ENCODE measurements at regions not wholly inside any gene's neighbourhood (a gene's known extent, or its start where the extent isn't known, plus 50 kb on each side); places are given as distances from the start of the nearest gene placed in this dataset.
"Not testable (repeated sequence)": the region's sequence is repeated elsewhere in the genome, so short reads cannot be mapped to it uniquely, and the experiment has no call there.

- H3K27me3 ChIP-seq (ENCODE audit: low read depth); in situ Hi-C loops (cut with MboI; ENCODE audit: low sequenced_read_pairs); H3K36me3 ChIP-seq (replicated peaks); H3K4me3 ChIP-seq; H3K9me3 ChIP-seq; DNase-seq (ENCODE audit: low spot score in 2 of 2); H3K4me1 ChIP-seq: not testable (repeated sequence)
Observed at GRCh38 chr16:29300541-29301535, 105.7 kb downstream of the NPIPB11 start.

GRCh38 chr16:29300030-29300491, 106.5 kb downstream of the NPIPB11 start:
- H3K9me3 ChIP-seq; H3K4me3 ChIP-seq; H3K27me3 ChIP-seq (ENCODE audit: low read depth); H3K36me3 ChIP-seq (replicated peaks); DNase-seq (ENCODE audit: low spot score in 2 of 2); in situ Hi-C loops (cut with MboI; ENCODE audit: low sequenced_read_pairs); H3K4me1 ChIP-seq: not testable (repeated sequence)

- H3K36me3 ChIP-seq (replicated peaks); H3K4me3 ChIP-seq; DNase-seq (ENCODE audit: low spot score in 2 of 2); H3K27me3 ChIP-seq (ENCODE audit: low read depth); in situ Hi-C loops (cut with MboI; ENCODE audit: low sequenced_read_pairs); H3K4me1 ChIP-seq; H3K9me3 ChIP-seq: not testable (repeated sequence)
Observed at GRCh38 chr16:29298997-29299396, 107.5 kb downstream of the NPIPB11 start.

GRCh38 chr16:29298307-29298706, 108.2 kb downstream of the NPIPB11 start:
- H3K9me3 ChIP-seq; H3K4me1 ChIP-seq; H3K4me3 ChIP-seq; DNase-seq (ENCODE audit: low spot score in 2 of 2); H3K27me3 ChIP-seq (ENCODE audit: low read depth); in situ Hi-C loops (cut with MboI; ENCODE audit: low sequenced_read_pairs); H3K36me3 ChIP-seq (replicated peaks): not testable (repeated sequence)

GRCh38 chr16:29297809-29298177, 108.7 kb downstream of the NPIPB11 start:
- DNase-seq (ENCODE audit: low spot score in 2 of 2); H3K27me3 ChIP-seq (ENCODE audit: low read depth); H3K4me3 ChIP-seq; in situ Hi-C loops (cut with MboI; ENCODE audit: low sequenced_read_pairs); H3K4me1 ChIP-seq; H3K9me3 ChIP-seq; H3K36me3 ChIP-seq (replicated peaks): not testable (repeated sequence)

- H3K27me3 ChIP-seq (ENCODE audit: low read depth); H3K4me3 ChIP-seq; H3K9me3 ChIP-seq; H3K36me3 ChIP-seq (replicated peaks); H3K4me1 ChIP-seq; DNase-seq (ENCODE audit: low spot score in 2 of 2); in situ Hi-C loops (cut with MboI; ENCODE audit: low sequenced_read_pairs): not testable (repeated sequence)
Observed at GRCh38 chr16:29297144-29297808, 109.2 kb downstream of the NPIPB11 start.

GRCh38 chr16:29296176-29296575, 110.3 kb downstream of the NPIPB11 start:
- H3K4me1 ChIP-seq; H3K9me3 ChIP-seq; H3K36me3 ChIP-seq (replicated peaks); in situ Hi-C loops (cut with MboI; ENCODE audit: low sequenced_read_pairs); H3K27me3 ChIP-seq (ENCODE audit: low read depth); DNase-seq (ENCODE audit: low spot score in 2 of 2); H3K4me3 ChIP-seq: not testable (repeated sequence)

GRCh38 chr16:29294951-29295795, 111.3 kb downstream of the NPIPB11 start:
- H3K36me3 ChIP-seq (replicated peaks); H3K9me3 ChIP-seq; DNase-seq (ENCODE audit: low spot score in 2 of 2); H3K4me3 ChIP-seq; H3K27me3 ChIP-seq (ENCODE audit: low read depth); in situ Hi-C loops (cut with MboI; ENCODE audit: low sequenced_read_pairs); H3K4me1 ChIP-seq: not testable (repeated sequence)

GRCh38 chr16:29294400-29294933, 112.0 kb downstream of the NPIPB11 start:
- H3K4me3 ChIP-seq; H3K36me3 ChIP-seq (replicated peaks); H3K4me1 ChIP-seq; DNase-seq (ENCODE audit: low spot score in 2 of 2); H3K9me3 ChIP-seq; H3K27me3 ChIP-seq (ENCODE audit: low read depth); in situ Hi-C loops (cut with MboI; ENCODE audit: low sequenced_read_pairs): not testable (repeated sequence)

GRCh38 chr16:29293545-29293944, 113.0 kb downstream of the NPIPB11 start:
- in situ Hi-C loops (cut with MboI; ENCODE audit: low sequenced_read_pairs); H3K4me3 ChIP-seq; H3K36me3 ChIP-seq (replicated peaks); DNase-seq (ENCODE audit: low spot score in 2 of 2); H3K9me3 ChIP-seq; H3K4me1 ChIP-seq; H3K27me3 ChIP-seq (ENCODE audit: low read depth): not testable (repeated sequence)

GRCh38 chr16:29292952-29293471, 113.5 kb downstream of the NPIPB11 start:
- H3K9me3 ChIP-seq; H3K4me1 ChIP-seq; H3K4me3 ChIP-seq; H3K36me3 ChIP-seq (replicated peaks); in situ Hi-C loops (cut with MboI; ENCODE audit: low sequenced_read_pairs); DNase-seq (ENCODE audit: low spot score in 2 of 2); H3K27me3 ChIP-seq (ENCODE audit: low read depth): not testable (repeated sequence)

- H3K4me3 ChIP-seq; H3K9me3 ChIP-seq; DNase-seq (ENCODE audit: low spot score in 2 of 2); in situ Hi-C loops (cut with MboI; ENCODE audit: low sequenced_read_pairs); H3K27me3 ChIP-seq (ENCODE audit: low read depth); H3K36me3 ChIP-seq (replicated peaks); H3K4me1 ChIP-seq: not testable (repeated sequence)
Observed at GRCh38 chr16:29291329-29292271, 114.9 kb downstream of the NPIPB11 start.
